PFSK-1 (cell line): ENCODE measurements at regions not wholly inside any gene's neighbourhood (a gene's known extent, or its start where the extent isn't known, plus 50 kb on each side); places are given as distances from the start of the nearest gene placed in this dataset.

Source experiments
- FOXP2 ChIP-seq: optimal IDR thresholded peaks from 2 replicates; pipeline ENCODE3; 2011; ENCODE audit warnings: borderline replicate concordance, control low read depth, inconsistent platforms; ENCODE audit not compliant: insufficient read depth; ENCODE audit errors: extremely low read length, extremely low read depth
- POLR2AphosphoS5 ChIP-seq: IDR thresholded peaks from 2 replicates; pipeline ENCODE4 v1.6.1; 2012; ENCODE audit warnings: low read depth, mild to moderate bottlenecking, control low read depth, low read length, moderate library complexity
- SIN3A ChIP-seq: IDR thresholded peaks from 2 replicates; pipeline ENCODE4 v1.6.1; 2012; ENCODE audit warnings: mild to moderate bottlenecking, low read length, moderate library complexity, borderline replicate concordance; ENCODE audit not compliant: insufficient read depth
- TAF1 ChIP-seq: IDR thresholded peaks from 2 replicates; pipeline ENCODE4 v1.6.1; 2012; ENCODE audit warnings: low read length, control low read depth, borderline replicate concordance; ENCODE audit not compliant: insufficient read depth
- TF ChIP-seq, protein P1 (sequence below), 2 experiments: IDR thresholded peaks; 2 replicates each; pipeline versions ENCODE4 v1.6.1 to v1.8.0; 2011 to 2012; ENCODE audit warnings: low read depth in 2 of 2, low read length in 2 of 2, control low read depth in 1 of 2, inconsistent platforms in 1 of 2, mild to moderate bottlenecking in 1 of 2, moderate library complexity in 1 of 2; ENCODE audit not compliant: insufficient read depth in 1 of 2

- TF ChIP-seq, protein P1, sequence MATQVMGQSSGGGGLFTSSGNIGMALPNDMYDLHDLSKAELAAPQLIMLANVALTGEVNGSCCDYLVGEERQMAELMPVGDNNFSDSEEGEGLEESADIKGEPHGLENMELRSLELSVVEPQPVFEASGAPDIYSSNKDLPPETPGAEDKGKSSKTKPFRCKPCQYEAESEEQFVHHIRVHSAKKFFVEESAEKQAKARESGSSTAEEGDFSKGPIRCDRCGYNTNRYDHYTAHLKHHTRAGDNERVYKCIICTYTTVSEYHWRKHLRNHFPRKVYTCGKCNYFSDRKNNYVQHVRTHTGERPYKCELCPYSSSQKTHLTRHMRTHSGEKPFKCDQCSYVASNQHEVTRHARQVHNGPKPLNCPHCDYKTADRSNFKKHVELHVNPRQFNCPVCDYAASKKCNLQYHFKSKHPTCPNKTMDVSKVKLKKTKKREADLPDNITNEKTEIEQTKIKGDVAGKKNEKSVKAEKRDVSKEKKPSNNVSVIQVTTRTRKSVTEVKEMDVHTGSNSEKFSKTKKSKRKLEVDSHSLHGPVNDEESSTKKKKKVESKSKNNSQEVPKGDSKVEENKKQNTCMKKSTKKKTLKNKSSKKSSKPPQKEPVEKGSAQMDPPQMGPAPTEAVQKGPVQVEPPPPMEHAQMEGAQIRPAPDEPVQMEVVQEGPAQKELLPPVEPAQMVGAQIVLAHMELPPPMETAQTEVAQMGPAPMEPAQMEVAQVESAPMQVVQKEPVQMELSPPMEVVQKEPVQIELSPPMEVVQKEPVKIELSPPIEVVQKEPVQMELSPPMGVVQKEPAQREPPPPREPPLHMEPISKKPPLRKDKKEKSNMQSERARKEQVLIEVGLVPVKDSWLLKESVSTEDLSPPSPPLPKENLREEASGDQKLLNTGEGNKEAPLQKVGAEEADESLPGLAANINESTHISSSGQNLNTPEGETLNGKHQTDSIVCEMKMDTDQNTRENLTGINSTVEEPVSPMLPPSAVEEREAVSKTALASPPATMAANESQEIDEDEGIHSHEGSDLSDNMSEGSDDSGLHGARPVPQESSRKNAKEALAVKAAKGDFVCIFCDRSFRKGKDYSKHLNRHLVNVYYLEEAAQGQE (IDR thresholded peaks at IDR 0.05; ENCODE audit: insufficient read depth in 1 of 2, low read depth in 2 of 2, low read length in 2 of 2), result no peak
- TF ChIP-seq TAF1 (no peak), POLR2AphosphoS5 (no peak), SIN3A (no peak), FOXP2 (no peak)
These were observed 513.8 kb upstream of the KLF12 start for GRCh38 chr13:74647991-74648390.

GRCh38 chr13:74647211-74647610, 513.0 kb upstream of the KLF12 start:
- no peak for TF ChIP-seq FOXP2
- TF ChIP-seq, protein P1 (IDR thresholded peaks at IDR 0.05; ENCODE audit: insufficient read depth in 1 of 2, low read depth in 2 of 2, low read length in 2 of 2), result no peak
- TF ChIP-seq POLR2AphosphoS5, result no peak
- no peak for TF ChIP-seq TAF1
- no peak for TF ChIP-seq SIN3A

DNA sequence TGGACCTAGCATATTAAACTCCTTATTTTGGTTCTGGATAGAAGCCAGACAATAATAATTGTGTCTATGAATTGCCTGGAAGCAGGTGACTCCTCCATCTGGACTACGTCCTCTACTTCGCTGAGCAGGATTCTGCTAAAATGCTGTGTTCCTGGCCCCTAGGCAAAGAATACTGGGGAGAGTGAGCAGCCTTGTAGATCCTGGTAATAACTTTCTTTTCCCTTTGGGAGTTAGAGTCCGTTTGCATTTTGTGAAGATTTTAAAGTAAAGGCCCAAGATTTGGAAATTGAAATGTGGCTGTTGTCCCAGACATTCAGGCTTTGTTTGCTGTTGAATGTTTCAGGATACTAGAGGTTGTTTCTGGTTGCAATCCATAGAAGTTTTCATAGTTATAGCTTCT, 511.9 kb upstream of the KLF12 start:
- TF ChIP-seq SIN3A (no peak), POLR2AphosphoS5 (no peak), TAF1 (no peak), FOXP2 (no peak)
- TF ChIP-seq, protein P1 (IDR thresholded peaks at IDR 0.05; ENCODE audit: insufficient read depth in 1 of 2, low read depth in 2 of 2, low read length in 2 of 2), result no peak

DNA sequence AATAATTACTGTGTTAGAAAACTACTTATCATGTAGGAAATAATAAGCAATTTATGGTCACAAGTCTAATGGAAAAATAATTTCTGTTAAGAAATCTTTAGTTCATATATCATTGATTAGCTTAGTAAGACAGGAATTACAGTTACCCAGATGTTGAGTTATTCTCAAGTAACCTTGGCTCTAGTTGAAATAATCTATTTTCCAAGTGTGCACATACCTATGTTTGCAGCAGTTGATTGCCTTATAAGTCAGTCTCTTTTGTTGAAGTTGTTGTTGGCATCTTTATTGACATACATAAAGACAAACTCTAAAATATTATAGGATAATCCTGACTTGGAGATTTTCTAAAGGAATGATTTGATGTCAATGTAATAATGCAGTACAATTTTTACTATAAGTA, 511.4 kb upstream of the KLF12 start:
- TF ChIP-seq SIN3A, result no peak
- TF ChIP-seq POLR2AphosphoS5, result no peak
- TF ChIP-seq FOXP2, result no peak
- TF ChIP-seq TAF1, result no peak
- TF ChIP-seq, protein P1 (IDR thresholded peaks at IDR 0.05; ENCODE audit: insufficient read depth in 1 of 2, low read depth in 2 of 2, low read length in 2 of 2), result no peak

GRCh38 chr13:74644229-74644628, 510.0 kb upstream of the KLF12 start:
- TF ChIP-seq TAF1 (no peak), SIN3A (no peak), FOXP2 (no peak), POLR2AphosphoS5 (no peak)
- TF ChIP-seq, protein P1 (IDR thresholded peaks at IDR 0.05; ENCODE audit: insufficient read depth in 1 of 2, low read depth in 2 of 2, low read length in 2 of 2), result no peak
